GM10248 (cell line): ENCODE measurements at regions not wholly inside any gene's neighbourhood (a gene's known extent, or its start where the extent isn't known, plus 50 kb on each side); places are given as distances from the start of the nearest gene placed in this dataset.

Experiments used
- CTCF ChIA-PET: fragments of 300-600 bp; sonication (Branson Sonifier 250); formaldehyde crosslinking; extraction: SDS; loops from one replicate; lab custom pipeline; 2021; ENCODE audit warnings: antibody characterized with exemption; lab: Yijun Ruan, JAX
- POLR2A ChIA-PET: fragments of 350-650 bp; sonication (Branson Sonifier 250); formaldehyde crosslinking; extraction: SDS; loops from one replicate; lab custom pipeline; 2020; ENCODE audit warnings: antibody characterized with exemption; lab: Yijun Ruan, JAX
- DNase-seq: peaks from one replicate; pipeline ENCODE4 v3.0.0; 2012; ENCODE audit errors: extremely low spot score
- CTCF ChIP-seq: IDR thresholded peaks from 2 replicates; pipeline ENCODE4 v1.5.1; 2012; ENCODE audit warnings: mild to moderate bottlenecking, low read depth; ENCODE audit errors: extremely low read depth, missing control alignments, control extremely low read depth

DNA sequence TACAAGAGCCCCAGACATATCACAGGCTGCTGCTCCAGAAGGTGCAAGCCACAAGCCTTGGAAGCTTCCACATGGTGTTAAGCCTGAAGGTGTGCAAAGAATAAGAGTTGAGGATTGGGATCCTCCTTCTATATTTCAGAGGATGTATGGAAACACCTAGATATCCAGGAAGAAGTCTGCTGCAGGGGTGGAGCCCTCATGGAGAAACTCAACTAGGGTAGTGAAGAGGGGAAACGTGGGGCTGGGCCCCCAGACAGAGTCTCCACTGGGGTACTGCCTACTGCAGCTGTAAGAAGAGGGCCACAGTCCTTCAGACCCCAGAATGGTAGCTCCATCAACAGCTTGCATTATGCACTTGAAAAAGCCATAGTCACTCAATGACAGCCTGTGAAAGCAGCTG lies 1444.0 kb downstream of the SLITRK1 start:
- no peak for TF ChIP-seq CTCF
- ChIA-PET POLR2A (no interaction called here), CTCF (no interaction called here)
- no peak for DNase-seq

GRCh38 chr13:82436099-82436585 lies 1446.1 kb downstream of the SLITRK1 start:
- no peak for DNase-seq
- ChIA-PET CTCF (interaction anchor here (1.4 kb wide), 1 partner anchor 21 kb away, joined by 3 read pairs; no protein-coding TSS in a partner anchor), POLR2A (no interaction called here)
- no peak for TF ChIP-seq CTCF

DNA sequence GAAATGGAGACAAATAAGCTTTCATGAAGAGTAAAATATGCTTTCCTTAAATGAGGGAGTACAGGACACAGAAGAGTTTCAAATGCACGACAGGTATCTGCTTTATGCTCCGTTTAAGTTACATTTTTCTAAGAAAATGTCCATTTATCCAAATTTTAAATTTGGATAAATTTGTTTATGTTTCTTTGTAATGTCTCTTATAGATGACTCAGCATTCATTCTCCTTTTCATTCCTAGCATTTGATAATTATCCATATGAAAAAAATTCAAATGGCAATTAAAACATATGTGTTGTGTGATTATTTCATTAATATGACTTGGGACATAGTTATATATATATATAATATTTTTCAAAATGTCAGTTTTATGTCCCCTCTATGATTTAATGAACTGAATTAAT lies 1449.3 kb downstream of the SLITRK1 start:
- no peak for TF ChIP-seq CTCF
- ChIA-PET CTCF (no interaction called here), POLR2A (no interaction called here)
- no peak for DNase-seq

- TF ChIP-seq CTCF, result no peak
These were observed 1469.5 kb downstream of the SLITRK1 start for GRCh38 chr13:82412749-82413148.

GRCh38 chr13:82407321-82407720 lies 1475.0 kb downstream of the SLITRK1 start:
- CTCF ChIA-PET, result interaction anchor here (1.9 kb wide), 1 partner anchor 10 kb away, joined by 6 read pairs; no protein-coding TSS in a partner anchor
- no peak for DNase-seq
- POLR2A ChIA-PET, result no interaction called here
- no peak for TF ChIP-seq CTCF

More at GRCh38 chr13:82412749-82413148, 1469.5 kb downstream of the SLITRK1 start:
- CTCF ChIA-PET, result interaction anchor here (1.2 kb wide), 1 partner anchor 15 kb away, joined by 3 read pairs; no protein-coding TSS in a partner anchor
- POLR2A ChIA-PET, result no interaction called here
- no peak for DNase-seq

DNA sequence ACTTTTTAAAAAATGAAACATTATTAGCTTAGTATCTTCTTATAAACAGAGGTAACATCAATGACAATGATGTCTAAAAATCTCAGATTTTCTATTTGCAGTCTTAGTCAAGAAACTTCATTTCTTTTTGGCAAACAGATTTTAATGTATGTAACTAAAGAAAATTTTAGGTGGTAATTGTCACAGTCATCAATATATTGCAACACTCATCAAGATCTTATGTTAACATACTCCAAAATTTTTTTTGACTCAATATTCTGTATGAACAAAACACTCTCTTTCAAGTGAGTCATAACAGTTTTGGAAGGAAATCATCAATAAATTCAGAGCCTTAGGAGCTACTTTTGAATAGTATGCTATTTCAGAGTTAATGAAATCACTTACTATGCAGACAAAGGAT lies 1507.6 kb downstream of the SLITRK1 start:
- ChIA-PET CTCF (no interaction called here), POLR2A (no interaction called here)
- TF ChIP-seq CTCF, result no peak
- no peak for DNase-seq
